Hepatocyte (in vitro differentiated cells): ENCODE measurements at regions not wholly inside any gene's neighbourhood (a gene's known extent, or its start where the extent isn't known, plus 50 kb on each side); places are given as distances from the start of the nearest gene placed in this dataset.

ENCODE experiments used
- EZH2 ChIP-seq: fragments of 200-600 bp; sonication (generic); IDR thresholded peaks from 2 replicates; pipeline ENCODE4 v1.6.1; 2016; ENCODE audit warnings: antibody characterized with exemption, mild to moderate bottlenecking, borderline replicate concordance
- EZH2phosphoT487 ChIP-seq: fragments of 200-600 bp; sonication (generic); IDR thresholded peaks from one replicate; pipeline ENCODE4 v1.6.1; 2018; ENCODE audit warnings: antibody characterized with exemption, mild to moderate bottlenecking, low read depth, moderate library complexity; ENCODE audit not compliant: unreplicated experiment, severe bottlenecking
- TF ChIP-seq, protein P1 (sequence below): fragments of 200-600 bp; sonication (generic); IDR thresholded peaks from 2 replicates; pipeline ENCODE4 v1.5.1; 2016; ENCODE audit warnings: antibody characterized with exemption, mild to moderate bottlenecking; ENCODE audit not compliant: poor library complexity

GRCh38 chr1:82453511-82454185, 652.9 kb downstream of the ADGRL2 start:
- TF ChIP-seq, protein P1, sequence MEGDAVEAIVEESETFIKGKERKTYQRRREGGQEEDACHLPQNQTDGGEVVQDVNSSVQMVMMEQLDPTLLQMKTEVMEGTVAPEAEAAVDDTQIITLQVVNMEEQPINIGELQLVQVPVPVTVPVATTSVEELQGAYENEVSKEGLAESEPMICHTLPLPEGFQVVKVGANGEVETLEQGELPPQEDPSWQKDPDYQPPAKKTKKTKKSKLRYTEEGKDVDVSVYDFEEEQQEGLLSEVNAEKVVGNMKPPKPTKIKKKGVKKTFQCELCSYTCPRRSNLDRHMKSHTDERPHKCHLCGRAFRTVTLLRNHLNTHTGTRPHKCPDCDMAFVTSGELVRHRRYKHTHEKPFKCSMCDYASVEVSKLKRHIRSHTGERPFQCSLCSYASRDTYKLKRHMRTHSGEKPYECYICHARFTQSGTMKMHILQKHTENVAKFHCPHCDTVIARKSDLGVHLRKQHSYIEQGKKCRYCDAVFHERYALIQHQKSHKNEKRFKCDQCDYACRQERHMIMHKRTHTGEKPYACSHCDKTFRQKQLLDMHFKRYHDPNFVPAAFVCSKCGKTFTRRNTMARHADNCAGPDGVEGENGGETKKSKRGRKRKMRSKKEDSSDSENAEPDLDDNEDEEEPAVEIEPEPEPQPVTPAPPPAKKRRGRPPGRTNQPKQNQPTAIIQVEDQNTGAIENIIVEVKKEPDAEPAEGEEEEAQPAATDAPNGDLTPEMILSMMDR: no peak
- TF ChIP-seq EZH2 (no peak), EZH2phosphoT487 (no peak)
